GM21619 (cell line): ENCODE measurements at regions not wholly inside any gene's neighbourhood (a gene's known extent, or its start where the extent isn't known, plus 50 kb on each side); places are given as distances from the start of the nearest gene placed in this dataset.
A peak's percentile ranks its signal among the peaks of the same experiment; 100 is the strongest.
"Not testable (repeated sequence)": the region's sequence is repeated elsewhere in the genome, so short reads cannot be mapped to it uniquely, and the experiment has no call there.

Source experiments
- ATAC-seq: cut with Tn5 transposase; IDR thresholded peaks from one replicate; pipeline ENCODE4 v1.9.1; 2021; ENCODE audit not compliant: unreplicated experiment

GRCh38 chr2:142585785-142586184 lies 291.7 kb upstream of the KYNU start:
- ATAC-seq = peak; percentile 88

GRCh38 chr2:142582317-142582716 lies 295.1 kb upstream of the KYNU start:
- ATAC-seq = no peak

DNA sequence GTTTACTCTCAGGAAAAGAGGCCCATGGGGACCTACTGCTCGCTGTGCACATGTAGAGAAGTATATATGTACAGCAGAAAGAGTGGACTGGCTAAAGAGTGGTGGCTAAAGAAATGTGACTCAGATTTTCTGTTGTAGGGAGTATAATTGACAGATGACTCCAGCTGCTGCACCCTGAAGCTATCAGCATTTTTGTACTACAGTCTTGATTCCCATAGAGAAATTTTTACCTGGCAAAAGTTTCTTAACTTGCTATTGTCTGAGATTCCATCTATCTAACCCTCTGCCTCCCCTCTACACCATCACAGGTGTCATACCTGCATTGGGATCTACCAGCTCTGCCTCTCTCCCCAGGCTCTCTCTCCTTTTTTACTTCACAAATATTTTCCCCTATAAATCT lies 296.0 kb upstream of the KYNU start:
- ATAC-seq = no peak

DNA sequence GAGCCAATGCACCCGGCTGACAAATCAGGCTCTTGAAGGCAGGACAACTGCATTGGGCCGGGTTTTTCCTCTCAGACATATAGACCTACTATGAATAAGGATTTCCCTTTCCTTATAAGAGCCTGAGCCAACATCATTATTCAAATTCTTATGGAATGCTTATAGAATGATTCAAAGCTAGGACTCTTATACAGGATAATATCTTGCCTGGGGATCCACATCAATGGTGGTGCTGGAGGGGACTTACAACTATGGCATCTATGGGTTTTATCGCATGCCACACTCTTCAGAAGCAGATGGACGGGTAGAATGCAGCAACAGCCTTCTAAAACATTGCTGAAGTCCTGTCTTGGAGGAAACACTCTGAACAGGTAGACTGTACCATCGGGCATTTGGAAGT lies 296.8 kb upstream of the KYNU start:
- ATAC-seq = no peak

DNA sequence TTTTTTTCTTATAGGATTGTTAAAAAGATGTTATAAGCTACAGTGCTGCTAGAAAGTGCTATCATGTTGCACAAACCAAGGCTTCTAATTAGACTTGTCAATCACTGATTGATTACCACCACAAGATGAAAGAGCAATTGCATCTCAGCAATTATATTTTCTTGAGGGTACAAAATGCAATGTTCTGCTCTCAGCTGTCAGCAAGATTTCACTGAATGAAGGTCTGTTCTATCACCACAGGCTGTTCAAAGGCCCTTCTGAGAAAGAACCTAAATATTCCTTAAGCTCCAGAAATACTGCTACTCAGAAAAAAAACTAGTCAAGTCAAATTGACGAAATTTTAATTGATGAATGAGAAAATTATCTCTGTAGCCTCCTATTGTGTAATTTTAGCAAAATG lies 301.9 kb upstream of the KYNU start:
- ATAC-seq = no peak

DNA sequence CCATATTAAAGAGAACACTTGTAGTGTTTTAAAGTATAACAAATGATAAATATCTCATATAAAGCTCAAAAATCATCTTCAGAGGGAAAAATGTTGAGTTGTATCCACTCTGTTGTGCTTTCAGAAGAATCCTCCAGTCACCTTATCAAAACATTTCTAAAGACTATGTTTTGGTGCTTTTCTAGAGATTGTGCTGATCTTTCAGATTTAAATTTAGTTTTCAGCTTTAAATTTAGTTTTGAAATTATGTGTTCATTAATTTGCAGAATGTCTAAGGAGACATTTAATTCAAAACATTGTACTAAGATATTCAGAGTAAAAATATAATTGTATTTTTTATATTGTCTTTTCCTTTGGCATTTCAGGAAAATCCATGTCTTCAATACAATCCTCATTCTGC lies 303.1 kb upstream of the KYNU start:
- no peak for ATAC-seq

- ATAC-seq = no peak
Observed at GRCh38 chr2:142572346-142573132, 304.9 kb upstream of the KYNU start.

GRCh38 chr2:142571934-142572333 lies 305.5 kb upstream of the KYNU start:
- no peak for ATAC-seq

DNA sequence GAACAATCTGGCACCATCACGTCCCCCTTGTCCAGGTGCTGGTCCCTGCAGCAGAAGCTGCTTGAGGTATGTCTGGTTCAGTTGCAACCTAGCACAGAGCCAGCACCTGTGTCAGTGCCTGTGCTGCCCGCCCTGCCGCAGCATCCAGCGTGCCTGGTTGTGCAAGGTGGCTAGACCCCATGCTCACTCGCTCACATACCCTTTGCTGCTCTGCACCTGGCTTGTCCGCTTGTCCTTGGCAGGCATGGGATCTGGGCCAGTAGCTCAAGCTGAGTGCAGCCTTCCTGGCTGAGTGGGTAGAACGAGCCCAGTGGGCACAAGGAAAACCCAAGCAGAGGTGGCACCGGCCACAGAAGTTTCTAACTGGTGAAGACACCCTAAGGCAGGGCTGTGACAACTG lies 314.6 kb upstream of the KYNU start:
- no peak for ATAC-seq

GRCh38 chr2:142561656-142562055 lies 315.8 kb upstream of the KYNU start:
- no peak for ATAC-seq

- ATAC-seq = no peak
Observed at GRCh38 chr2:142557391-142557790, 320.1 kb upstream of the KYNU start.

DNA sequence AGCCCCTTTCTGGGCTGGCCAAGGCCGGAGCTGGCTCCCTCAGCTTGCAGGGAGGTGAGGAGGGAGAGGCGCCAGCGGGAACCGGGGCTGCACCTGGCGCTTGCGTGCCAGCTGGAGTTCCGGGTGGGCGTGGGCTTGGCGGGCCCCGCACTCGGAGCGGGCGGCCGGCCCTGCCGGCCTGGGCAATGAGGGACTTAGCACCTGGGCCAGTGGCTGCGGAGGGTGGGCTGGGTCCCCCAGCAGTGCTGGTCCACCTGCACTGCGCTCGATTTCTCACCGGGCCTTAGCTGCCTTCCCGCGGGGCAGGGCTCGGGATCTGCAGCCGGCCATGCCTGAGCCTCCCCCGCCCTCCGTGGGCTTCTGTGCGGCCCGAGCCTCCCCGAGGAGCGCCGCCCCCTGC lies 331.5 kb upstream of the KYNU start:
- ATAC-seq = not testable (repeated sequence)

DNA sequence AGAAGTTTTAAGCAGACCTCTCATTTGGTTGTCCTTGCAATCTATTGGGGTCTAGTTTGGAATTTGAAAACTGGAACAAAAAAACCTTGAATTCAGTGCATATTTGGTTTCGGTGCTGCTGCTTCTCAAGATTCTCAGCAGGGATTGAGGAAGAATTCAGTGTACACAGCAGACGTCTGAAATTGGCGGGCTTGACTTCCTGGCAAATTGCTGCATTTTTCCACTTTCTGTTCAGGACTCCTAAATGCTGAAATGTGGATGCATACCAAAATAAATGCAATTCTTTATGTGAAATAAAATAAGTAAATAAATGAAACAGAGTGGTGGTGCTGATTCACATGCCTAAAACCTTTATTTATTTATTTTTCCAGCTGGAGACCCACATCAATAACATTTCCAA lies 332.4 kb upstream of the KYNU start:
- no peak for ATAC-seq

- no peak for ATAC-seq
Observed at GRCh38 chr2:142544173-142544572, 333.3 kb upstream of the KYNU start.

DNA sequence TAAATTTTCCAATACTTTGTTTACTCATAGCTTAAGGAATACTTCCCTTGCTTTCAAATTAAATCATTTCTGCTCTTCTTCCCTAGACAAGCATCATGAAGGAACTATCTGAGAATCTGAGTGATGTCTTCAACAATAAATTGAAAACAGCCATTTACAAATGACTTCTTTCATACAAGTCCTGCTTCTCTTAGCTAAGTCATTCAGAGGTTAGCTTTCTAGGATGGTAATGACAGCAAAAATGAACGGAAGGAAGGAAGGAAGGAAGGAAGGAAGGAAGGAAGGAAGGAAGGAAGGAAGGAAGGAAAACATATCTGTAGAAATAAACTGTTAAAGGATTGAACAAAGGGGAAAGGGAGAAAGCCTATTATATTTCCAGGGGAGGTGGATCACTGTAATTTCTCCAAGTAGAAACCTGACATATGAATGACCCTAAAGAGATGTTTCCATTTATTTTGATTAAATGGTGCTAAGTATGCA lies 335.0 kb upstream of the KYNU start:
- ATAC-seq = no peak

GRCh38 chr2:142536966-142537365 lies 340.5 kb upstream of the KYNU start:
- no peak for ATAC-seq

- no peak for ATAC-seq
Observed at GRCh38 chr2:142536492-142536891, 341.0 kb upstream of the KYNU start.

- no peak for ATAC-seq
Observed at GRCh38 chr2:142535311-142535710, 342.2 kb upstream of the KYNU start.

- ATAC-seq = no peak
Observed at GRCh38 chr2:142533177-142533576, 344.3 kb upstream of the KYNU start.

DNA sequence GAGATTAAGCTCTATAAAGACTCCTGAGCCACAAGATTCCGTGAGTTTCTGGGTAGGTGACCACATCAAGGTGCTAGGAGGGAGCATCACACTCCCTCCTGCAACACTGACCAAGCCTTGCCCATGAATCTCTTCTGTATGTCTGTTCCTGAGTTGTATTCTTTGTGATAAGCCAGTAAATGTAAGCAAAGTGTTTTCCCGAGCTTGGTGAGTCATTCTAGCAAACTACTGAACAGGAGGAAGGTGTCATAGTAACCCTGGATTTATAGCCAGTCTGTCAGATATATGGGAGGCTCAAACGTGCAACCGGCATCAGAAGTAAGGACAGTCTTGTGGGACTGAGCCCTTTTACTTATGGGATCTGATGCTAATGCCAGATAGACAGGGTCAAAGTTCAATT lies 346.1 kb upstream of the KYNU start:
- no peak for ATAC-seq

GRCh38 chr2:142525720-142526119 lies 351.7 kb upstream of the KYNU start:
- ATAC-seq = no peak

- ATAC-seq = no peak
Observed at GRCh38 chr2:142521492-142521891, 356.0 kb upstream of the KYNU start.

DNA sequence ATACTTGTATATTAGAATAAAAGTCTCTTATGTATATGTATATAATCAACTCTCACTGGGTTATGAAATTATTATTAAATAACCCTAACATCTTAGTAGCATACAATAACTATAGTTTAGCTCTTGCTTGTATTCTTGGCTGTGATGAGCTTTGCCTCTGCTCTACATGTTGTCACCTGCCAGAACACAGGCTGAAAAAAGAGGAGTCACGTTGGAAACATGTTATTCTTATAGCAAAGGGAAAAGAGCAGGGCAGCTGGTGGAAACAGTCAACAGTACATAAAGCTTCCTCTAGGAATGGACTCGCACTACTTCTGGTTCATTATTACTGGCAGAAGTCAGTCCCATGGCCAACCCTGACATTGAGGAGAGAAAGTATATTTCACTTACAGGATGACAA lies 362.0 kb upstream of the KYNU start:
- no peak for ATAC-seq
